ENCODE measurements at regions not wholly inside any gene's neighbourhood (a gene's known extent, or its start where the extent isn't known, plus 50 kb on each side); places are given as distances from the start of the nearest gene placed in this dataset.
"Not testable (repeated sequence)": the region's sequence is repeated elsewhere in the genome, so short reads cannot be mapped to it uniquely, and the experiment has no call there.

- peak; percentile 30 for DNase-seq
Measured at GRCh38 chr20:33908336-33908735, 85.4 kb upstream of the RALY start.

GRCh38 chr20:33908868-33909267 is 84.8 kb upstream of the RALY start:
- DNase-seq = no peak

GRCh38 chr20:33909331-33909921 is 84.3 kb upstream of the RALY start:
- DNase-seq = peak; percentile 95

- peak; percentile 31 for DNase-seq
Measured at GRCh38 chr20:33910056-33910455, 83.7 kb upstream of the RALY start.

GRCh38 chr20:33910529-33911327 is 83.0 kb upstream of the RALY start:
- no peak for DNase-seq

- peak; percentile 65 for DNase-seq
Measured at GRCh38 chr20:33914919-33915318, 78.8 kb upstream of the RALY start.

GRCh38 chr20:33915726-33916331 is 77.9 kb upstream of the RALY start:
- no peak for DNase-seq

- no peak for DNase-seq
Measured at GRCh38 chr20:33916768-33917167, 76.9 kb upstream of the RALY start.

- DNase-seq = no peak
Measured at GRCh38 chr20:33917831-33918525, 75.7 kb upstream of the RALY start.

- no peak for DNase-seq
Measured at GRCh38 chr20:33918662-33919061, 75.0 kb upstream of the RALY start.

- no peak for DNase-seq
Measured at GRCh38 chr20:33919653-33920052, 74.1 kb upstream of the RALY start.

GRCh38 chr20:33922224-33922623 is 71.5 kb upstream of the RALY start:
- no peak for DNase-seq

- no peak for DNase-seq
Measured at GRCh38 chr20:33923740-33924139, 70.0 kb upstream of the RALY start.

- peak; percentile 82 for DNase-seq
Measured at GRCh38 chr20:33925867-33926266, 67.8 kb upstream of the RALY start.

- no peak for DNase-seq
Measured at GRCh38 chr20:33926425-33926824, 67.3 kb upstream of the RALY start.

- no peak for DNase-seq
Measured at GRCh38 chr20:33927724-33928123, 66.0 kb upstream of the RALY start.

GRCh38 chr20:33929917-33930316 is 63.8 kb upstream of the RALY start:
- DNase-seq = no peak

GRCh38 chr20:33933469-33933909 is 60.2 kb upstream of the RALY start:
- peak; percentile 48 for DNase-seq

- no peak for DNase-seq
Measured at GRCh38 chr20:33936656-33937055, 57.1 kb upstream of the RALY start.

- not testable (repeated sequence) for DNase-seq
Measured at GRCh38 chr20:33939031-33939430, 54.7 kb upstream of the RALY start.

GRCh38 chr20:33940666-33941065 is 53.0 kb upstream of the RALY start:
- DNase-seq = no peak
